ENCODE measurements at regions not wholly inside any gene's neighbourhood (a gene's known extent, or its start where the extent isn't known, plus 50 kb on each side); places are given as distances from the start of the nearest gene placed in this dataset.

GRCh38 chr3:76047368-76047767 is 262.0 kb upstream of the ZNF717 start:
- no peak for TF ChIP-seq POLR2A (IDR thresholded peaks at IDR 0.05; ENCODE audit: low read length)
- no peak for TF ChIP-seq GATA1 (IDR thresholded peaks at IDR 0.05; ENCODE audit: low read depth, low read length)

Measured in erythroblast (primary cell).